ENCODE measurements at regions not wholly inside any gene's neighbourhood (a gene's known extent, or its start where the extent isn't known, plus 50 kb on each side); places are given as distances from the start of the nearest gene placed in this dataset.
A peak's percentile ranks its signal among the peaks of the same experiment; 100 is the strongest.

DNA sequence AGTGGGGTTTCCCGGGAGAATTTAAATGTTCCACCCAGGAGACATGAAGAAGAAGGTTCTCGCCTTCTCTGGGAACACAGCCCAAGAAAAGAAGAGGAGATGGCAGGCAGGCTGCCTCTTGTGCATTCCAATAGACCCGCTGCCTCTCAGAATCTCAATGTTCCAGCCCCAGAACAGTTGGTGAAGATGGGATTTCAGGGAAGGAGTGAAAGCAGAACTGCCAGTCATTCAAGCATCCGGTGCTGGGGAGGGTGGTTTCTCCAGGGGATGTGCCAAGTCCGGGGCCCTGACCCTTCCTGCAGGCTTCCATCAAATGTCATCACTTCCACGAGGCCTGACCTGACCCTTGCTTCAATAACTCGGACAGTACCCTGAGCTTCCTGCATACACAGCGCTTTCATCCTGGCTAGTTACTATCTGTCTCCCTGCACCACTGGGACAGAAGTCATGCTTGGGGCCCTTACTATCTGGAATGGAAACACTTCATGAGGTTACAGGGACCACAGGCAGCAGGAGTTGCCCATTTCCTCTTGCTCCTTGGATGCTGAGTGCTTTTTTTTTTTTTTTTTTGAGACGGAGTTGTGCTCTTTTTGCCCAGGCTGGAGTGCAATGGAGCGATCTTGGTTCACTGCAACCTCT is 386.6 kb upstream of the POU3F1 start (continued):
- TF ChIP-seq, protein P1, sequence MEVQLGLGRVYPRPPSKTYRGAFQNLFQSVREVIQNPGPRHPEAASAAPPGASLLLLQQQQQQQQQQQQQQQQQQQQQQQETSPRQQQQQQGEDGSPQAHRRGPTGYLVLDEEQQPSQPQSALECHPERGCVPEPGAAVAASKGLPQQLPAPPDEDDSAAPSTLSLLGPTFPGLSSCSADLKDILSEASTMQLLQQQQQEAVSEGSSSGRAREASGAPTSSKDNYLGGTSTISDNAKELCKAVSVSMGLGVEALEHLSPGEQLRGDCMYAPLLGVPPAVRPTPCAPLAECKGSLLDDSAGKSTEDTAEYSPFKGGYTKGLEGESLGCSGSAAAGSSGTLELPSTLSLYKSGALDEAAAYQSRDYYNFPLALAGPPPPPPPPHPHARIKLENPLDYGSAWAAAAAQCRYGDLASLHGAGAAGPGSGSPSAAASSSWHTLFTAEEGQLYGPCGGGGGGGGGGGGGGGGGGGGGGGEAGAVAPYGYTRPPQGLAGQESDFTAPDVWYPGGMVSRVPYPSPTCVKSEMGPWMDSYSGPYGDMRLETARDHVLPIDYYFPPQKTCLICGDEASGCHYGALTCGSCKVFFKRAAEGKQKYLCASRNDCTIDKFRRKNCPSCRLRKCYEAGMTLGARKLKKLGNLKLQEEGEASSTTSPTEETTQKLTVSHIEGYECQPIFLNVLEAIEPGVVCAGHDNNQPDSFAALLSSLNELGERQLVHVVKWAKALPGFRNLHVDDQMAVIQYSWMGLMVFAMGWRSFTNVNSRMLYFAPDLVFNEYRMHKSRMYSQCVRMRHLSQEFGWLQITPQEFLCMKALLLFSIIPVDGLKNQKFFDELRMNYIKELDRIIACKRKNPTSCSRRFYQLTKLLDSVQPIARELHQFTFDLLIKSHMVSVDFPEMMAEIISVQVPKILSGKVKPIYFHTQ (CRISPR knock-in tag; IDR thresholded peaks at IDR 0.05) = 0 out of 2 replicates have a peak, but pooled peaks have one; percentile 55
- TF ChIP-seq, protein P2, sequence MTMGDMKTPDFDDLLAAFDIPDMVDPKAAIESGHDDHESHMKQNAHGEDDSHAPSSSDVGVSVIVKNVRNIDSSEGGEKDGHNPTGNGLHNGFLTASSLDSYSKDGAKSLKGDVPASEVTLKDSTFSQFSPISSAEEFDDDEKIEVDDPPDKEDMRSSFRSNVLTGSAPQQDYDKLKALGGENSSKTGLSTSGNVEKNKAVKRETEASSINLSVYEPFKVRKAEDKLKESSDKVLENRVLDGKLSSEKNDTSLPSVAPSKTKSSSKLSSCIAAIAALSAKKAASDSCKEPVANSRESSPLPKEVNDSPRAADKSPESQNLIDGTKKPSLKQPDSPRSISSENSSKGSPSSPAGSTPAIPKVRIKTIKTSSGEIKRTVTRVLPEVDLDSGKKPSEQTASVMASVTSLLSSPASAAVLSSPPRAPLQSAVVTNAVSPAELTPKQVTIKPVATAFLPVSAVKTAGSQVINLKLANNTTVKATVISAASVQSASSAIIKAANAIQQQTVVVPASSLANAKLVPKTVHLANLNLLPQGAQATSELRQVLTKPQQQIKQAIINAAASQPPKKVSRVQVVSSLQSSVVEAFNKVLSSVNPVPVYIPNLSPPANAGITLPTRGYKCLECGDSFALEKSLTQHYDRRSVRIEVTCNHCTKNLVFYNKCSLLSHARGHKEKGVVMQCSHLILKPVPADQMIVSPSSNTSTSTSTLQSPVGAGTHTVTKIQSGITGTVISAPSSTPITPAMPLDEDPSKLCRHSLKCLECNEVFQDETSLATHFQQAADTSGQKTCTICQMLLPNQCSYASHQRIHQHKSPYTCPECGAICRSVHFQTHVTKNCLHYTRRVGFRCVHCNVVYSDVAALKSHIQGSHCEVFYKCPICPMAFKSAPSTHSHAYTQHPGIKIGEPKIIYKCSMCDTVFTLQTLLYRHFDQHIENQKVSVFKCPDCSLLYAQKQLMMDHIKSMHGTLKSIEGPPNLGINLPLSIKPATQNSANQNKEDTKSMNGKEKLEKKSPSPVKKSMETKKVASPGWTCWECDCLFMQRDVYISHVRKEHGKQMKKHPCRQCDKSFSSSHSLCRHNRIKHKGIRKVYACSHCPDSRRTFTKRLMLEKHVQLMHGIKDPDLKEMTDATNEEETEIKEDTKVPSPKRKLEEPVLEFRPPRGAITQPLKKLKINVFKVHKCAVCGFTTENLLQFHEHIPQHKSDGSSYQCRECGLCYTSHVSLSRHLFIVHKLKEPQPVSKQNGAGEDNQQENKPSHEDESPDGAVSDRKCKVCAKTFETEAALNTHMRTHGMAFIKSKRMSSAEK (CRISPR knock-in tag; IDR thresholded peaks at IDR 0.05; ENCODE audit: borderline replicate concordance) = peak; percentile 24; the same call in 1 of the 2 replicates
- TF ChIP-seq, protein P3, sequence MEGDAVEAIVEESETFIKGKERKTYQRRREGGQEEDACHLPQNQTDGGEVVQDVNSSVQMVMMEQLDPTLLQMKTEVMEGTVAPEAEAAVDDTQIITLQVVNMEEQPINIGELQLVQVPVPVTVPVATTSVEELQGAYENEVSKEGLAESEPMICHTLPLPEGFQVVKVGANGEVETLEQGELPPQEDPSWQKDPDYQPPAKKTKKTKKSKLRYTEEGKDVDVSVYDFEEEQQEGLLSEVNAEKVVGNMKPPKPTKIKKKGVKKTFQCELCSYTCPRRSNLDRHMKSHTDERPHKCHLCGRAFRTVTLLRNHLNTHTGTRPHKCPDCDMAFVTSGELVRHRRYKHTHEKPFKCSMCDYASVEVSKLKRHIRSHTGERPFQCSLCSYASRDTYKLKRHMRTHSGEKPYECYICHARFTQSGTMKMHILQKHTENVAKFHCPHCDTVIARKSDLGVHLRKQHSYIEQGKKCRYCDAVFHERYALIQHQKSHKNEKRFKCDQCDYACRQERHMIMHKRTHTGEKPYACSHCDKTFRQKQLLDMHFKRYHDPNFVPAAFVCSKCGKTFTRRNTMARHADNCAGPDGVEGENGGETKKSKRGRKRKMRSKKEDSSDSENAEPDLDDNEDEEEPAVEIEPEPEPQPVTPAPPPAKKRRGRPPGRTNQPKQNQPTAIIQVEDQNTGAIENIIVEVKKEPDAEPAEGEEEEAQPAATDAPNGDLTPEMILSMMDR (IDR thresholded peaks at IDR 0.05) = no peak
- no peak for TF ChIP-seq KAT7 (CRISPR knock-in tag; IDR thresholded peaks at IDR 0.05; ENCODE audit: borderline replicate concordance)

DNA sequence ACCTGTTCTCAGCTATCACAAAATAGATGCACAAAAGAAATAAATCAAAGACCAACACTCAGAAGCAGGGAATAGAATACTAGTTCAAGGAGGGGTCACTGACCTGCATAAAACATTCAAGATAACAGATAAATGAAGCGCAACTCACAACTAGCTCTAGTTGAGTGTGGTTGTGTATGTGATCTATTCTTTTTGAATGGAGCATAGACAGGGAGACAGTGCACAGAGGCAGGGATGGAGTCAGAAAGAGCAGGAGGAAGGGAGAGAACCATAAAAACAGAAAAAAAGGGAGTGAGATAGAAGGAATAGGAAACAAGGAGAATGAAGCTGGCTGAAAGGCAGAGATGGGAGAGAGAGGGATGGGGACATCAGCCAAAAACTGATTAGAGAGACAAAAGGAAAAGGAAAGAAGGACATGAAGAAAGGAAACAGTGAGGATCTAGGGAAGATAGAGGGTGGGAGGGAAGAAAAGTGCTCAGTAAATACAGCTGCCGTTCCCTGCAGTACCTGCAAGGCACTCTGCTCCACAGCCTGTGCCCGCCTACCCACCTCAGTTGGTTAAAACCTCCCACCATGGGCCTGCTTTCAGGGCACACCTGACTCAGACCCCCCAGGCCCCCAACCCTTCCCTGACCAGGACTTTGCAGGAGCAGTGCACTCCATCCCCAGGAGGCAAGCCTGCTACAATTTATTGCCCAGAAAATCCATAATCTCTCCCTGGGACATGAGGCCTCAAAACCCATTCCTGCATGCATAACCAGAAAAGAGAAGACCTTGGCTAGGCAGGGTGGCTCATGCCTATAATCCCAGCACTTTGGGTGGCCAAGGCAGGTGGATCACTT is 385.2 kb upstream of the POU3F1 start:
- Mint-ChIP-seq H3K27ac (peak overlapping the region; percentile 88), H3K4me1 (peaks cover 46% of the 10 kb centered on the region), H3K9me3 (no peaks in the 10 kb centered on the region), H3K27me3 (ENCODE audit: low read depth) (no peaks in the 10 kb centered on the region), H3K4me3 (peak overlapping the region; percentile 66), H3K36me3 (peaks cover 14% of the 10 kb centered on the region)
- ATAC-seq = peak; percentile 54
- no peak for DNase-seq (ENCODE audit: low spot score)
- ChIA-PET POLR2A (no interaction called here), CTCF (interaction anchor here (0.7 to 5.3 kb wide), 5 partner anchors 58 to 403 kb away, joined by 3 to 26 read pairs (median 3); no protein-coding TSS in a partner anchor)
- TF ChIP-seq, protein P4, sequence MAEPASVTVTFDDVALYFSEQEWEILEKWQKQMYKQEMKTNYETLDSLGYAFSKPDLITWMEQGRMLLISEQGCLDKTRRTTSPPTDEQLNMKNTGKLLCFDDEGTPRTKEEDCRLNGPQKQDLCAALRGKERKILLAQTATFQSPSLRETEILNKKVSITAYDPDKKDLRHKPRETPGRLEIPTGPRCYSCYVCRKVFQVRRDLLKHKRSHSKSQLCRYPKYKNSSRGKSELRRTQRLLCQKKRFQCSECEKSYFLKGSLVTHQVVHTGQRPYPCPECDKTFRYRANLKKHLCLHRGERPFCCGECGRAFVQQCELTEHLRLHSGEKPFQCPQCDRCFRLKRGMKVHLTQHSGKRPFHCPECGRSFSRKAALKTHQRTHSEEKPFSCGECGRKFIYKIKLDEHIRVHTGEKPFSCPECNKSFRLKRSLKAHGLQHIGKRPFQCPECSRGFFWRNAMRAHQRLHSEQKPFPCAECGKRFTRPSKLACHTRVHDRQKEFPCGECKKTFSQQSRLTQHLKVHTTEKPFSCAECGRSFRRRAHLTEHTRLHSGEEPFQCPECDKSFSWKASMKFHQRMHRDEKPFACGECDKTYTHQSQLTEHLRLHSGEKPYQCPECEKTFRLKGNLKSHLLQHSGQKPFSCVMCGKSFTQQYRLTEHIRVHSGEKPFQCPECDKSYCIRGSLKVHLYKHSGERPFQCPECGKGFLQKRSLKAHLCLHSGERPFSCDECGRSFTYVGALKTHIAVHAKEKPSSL (CRISPR knock-in tag; conservative IDR thresholded peaks at IDR 0.05) = peak; percentile 18; the same call in 1 of the 2 replicates
- TF ChIP-seq, protein P2 (CRISPR knock-in tag; IDR thresholded peaks at IDR 0.05; ENCODE audit: borderline replicate concordance) = no peak; the same call in 1 of the 2 replicates
- TF ChIP-seq SMAD3 (CRISPR knock-in tag; IDR thresholded peaks at IDR 0.05; ENCODE audit: borderline replicate concordance) (peak; percentile 77; the same call in 1 of the 2 replicates), ZNF232 (CRISPR knock-in tag; IDR thresholded peaks at IDR 0.05) (peak; percentile 66; the same call in 1 of the 2 replicates), ESRRA (CRISPR knock-in tag; IDR thresholded peaks at IDR 0.05; ENCODE audit: borderline replicate concordance) (no peak), PRRX2 (CRISPR knock-in tag; IDR thresholded peaks at IDR 0.05) (0 out of 2 replicates have a peak, but pooled peaks have one; percentile 38), EMX1 (CRISPR knock-in tag; IDR thresholded peaks at IDR 0.05) (peak; percentile 86; the same call in 1 of the 2 replicates), NFE2L1 (CRISPR knock-in tag; IDR thresholded peaks at IDR 0.05) (peak; percentile 79; the same call in 1 of the 2 replicates), NFATC4 (CRISPR knock-in tag; IDR thresholded peaks at IDR 0.05) (peak; percentile 71), CBFB (CRISPR knock-in tag; IDR thresholded peaks at IDR 0.05; ENCODE audit: low read depth) (no peak)
- TF ChIP-seq, protein P1 (CRISPR knock-in tag; IDR thresholded peaks at IDR 0.05) = peak; percentile 9; the same call in 1 of the 2 replicates

All from WTC11 (cell line).